Transverse colon (tissue), 4 donors: ENCODE measurements at regions not wholly inside any gene's neighbourhood (a gene's known extent, or its start where the extent isn't known, plus 50 kb on each side); places are given as distances from the start of the nearest gene placed in this dataset.

Experiments
- DNase-seq: peaks from one replicate; pipeline ENCODE4 v3.0.0-alpha.2; 2019
- H3K27ac ChIP-seq, 4 donors: fragments of 200-600 bp; sonication (generic); 2 replicates each; pipeline ENCODE4 v1.5.1; 2016 to 2018; ENCODE audit warnings: inconsistent platforms in 4 of 4
- H3K27me3 ChIP-seq: fragments of 200-600 bp; sonication (generic); 2 replicates; pipeline ENCODE4 v1.5.1; 2017; ENCODE audit warnings: inconsistent platforms
- H3K36me3 ChIP-seq, 4 donors: fragments of 200-600 bp; sonication (generic); 2 replicates each; pipeline ENCODE4 v1.5.1; 2017 to 2019; ENCODE audit warnings: inconsistent platforms in 4 of 4
- H3K4me1 ChIP-seq, 4 donors: fragments of 200-600 bp; sonication (generic); 2 replicates each; pipeline ENCODE4 v1.5.1; 2017 to 2020; ENCODE audit warnings: inconsistent platforms in 4 of 4
- H3K4me3 ChIP-seq, 4 donors: fragments of 200-600 bp; sonication (generic); 1 replicate in 1 of 4; 2 replicates in 3 of 4; pipeline versions ENCODE4 v1.5.1 to v1.6.1; 2017 to 2019; ENCODE audit warnings: inconsistent platforms in 4 of 4
- H3K9me3 ChIP-seq, 2 donors: fragments of 200-600 bp; sonication (generic); 2 replicates each; pipeline ENCODE4 v1.5.1; 2017 to 2019; ENCODE audit warnings: inconsistent platforms in 2 of 2
- EP300 ChIP-seq: sonication (generic); formaldehyde crosslinking; IDR thresholded peaks from one replicate; pipeline ENCODE4 v1.6.1; 2017; ENCODE audit warnings: antibody characterized with exemption, low read depth
- POLR2A ChIP-seq: fragments of 450-650 bp; IDR thresholded peaks from one replicate; pipeline ENCODE4 v1.6.1; 2016; ENCODE audit warnings: antibody characterized with exemption, mild to moderate bottlenecking, moderate library complexity
- POLR2AphosphoS5 ChIP-seq, 3 donors: sonication (generic); formaldehyde crosslinking; IDR thresholded peaks; one replicate each; pipeline ENCODE4 v1.6.1; 2016; ENCODE audit warnings: antibody characterized with exemption in 3 of 3
- WGBS, 2 donors: methylation state at CpG; one replicate each; pipeline ENCODE4 v1.1.5; 2018; ENCODE audit warnings: low coverage in 1 of 2; 5-methylcytosine and 5-hydroxymethylcytosine counted together
- in situ Hi-C, 4 donors: fragments of 200-750 bp; cut with MboI; loops; one replicate each; pipeline versions ENCODE4 v1.15.0 to v1.15.1; 2017; ENCODE audit warnings: low sequenced_read_pairs in 3 of 4, low pct_ligation_motif_present in 1 of 4, low pct_unique_long_range_greater_than_20kb in 1 of 4
- intact Hi-C: fragments of 100-400 bp; cut with DNase I; formaldehyde crosslinking; loops from one replicate; pipeline ENCODE4 v1.15.1; 2023; ENCODE audit warnings: low total_unique reads
- TF ChIP-seq, protein P1 (sequence below), 5 experiments: fragments of 200-600 bp in 3 of 5; fragments of 450-650 bp in 2 of 5; sonication (generic) in 3 of 5; IDR thresholded peaks; 1 replicate in 2 of 5; 2 replicates in 3 of 5; pipeline ENCODE4 v1.5.1; 2016 to 2017; ENCODE audit warnings: antibody characterized with exemption in 5 of 5, inconsistent platforms in 3 of 5, mild to moderate bottlenecking in 2 of 5, moderate library complexity in 1 of 5

DNA sequence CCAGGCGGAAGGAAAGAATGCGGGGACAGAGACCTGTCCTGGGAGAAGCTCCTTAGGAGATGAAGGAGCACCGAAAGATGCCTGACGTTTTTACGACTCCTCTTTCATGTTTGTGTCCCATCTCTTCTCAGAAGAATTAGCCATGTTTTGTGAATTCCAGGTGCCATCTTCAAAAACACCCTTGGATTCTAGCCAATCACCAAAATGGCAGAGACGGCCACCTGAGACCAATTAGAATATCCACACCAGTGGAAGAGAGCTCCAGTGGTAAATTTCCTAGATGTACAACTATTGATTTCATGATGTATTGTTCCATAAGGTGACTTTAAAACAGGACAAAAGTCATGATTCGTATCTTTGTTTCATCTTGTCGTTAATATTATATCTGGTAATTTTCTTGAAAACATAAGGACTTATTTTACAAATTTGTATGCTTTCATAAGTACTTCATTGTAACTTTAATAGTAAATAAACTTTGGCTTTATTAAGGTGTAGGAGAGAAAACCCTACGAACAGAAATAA, 62.3 kb upstream of the NUDT4 start:
- peak overlapping the region in 2 of 4 donors; percentile 22 to 41 for H3K4me3 ChIP-seq

DNA sequence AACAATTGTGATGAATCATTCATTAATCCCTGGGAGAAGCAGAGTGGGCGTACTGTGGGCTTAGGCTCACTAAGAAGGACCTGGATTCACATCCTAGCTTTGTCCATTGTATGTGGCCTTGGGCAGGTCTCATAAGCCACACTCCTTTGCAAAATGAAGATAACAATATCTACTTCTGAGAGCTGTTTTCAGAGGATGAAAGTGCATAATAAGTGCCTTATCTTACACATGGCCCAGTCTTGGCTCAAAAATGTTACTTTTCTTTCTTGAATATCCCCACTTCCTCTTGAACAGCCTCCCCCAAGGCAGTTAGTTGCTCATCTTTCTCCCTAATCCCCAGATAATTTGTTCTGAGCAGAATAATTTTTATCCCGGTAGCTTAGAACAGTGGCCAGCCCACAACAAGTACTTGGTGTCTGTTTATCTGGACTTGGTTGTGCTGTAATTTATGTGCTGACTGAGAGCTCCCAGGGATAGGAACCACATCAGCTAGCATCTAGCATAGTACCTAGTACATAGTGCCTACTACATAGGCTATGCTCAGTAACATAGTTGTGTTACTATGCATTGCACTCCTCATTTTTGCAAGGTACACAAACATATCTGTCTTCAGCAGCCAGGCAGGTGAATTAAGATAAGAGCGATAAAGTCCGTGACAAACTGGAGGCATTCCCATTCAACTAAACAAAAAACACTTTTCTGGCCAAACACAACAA, 61.7 kb upstream of the NUDT4 start:
- Histone ChIP-seq H3K4me3 (peak overlapping the region in 1 of 4 donors; percentile 41), H3K4me1 (peaks cover 0 to 35% (median 9%) of the 10 kb centered on the region in 4 donors), H3K36me3 (no peaks in the 10 kb centered on the region), H3K9me3 (no peaks in the 10 kb centered on the region), H3K27ac (peak overlapping the region; percentile 79 to 86 (median 82)), H3K27me3 (no peaks in the 10 kb centered on the region)
- WGBS, 2 donors: 19 to 38% methylated on average over 3 to 4 of the region's 4 CpGs
- in situ Hi-C loops (no loop called here), intact Hi-C loops (no loop called here)
- no peak for TF ChIP-seq POLR2A
- no peak for TF ChIP-seq EP300
- TF ChIP-seq, protein P1, sequence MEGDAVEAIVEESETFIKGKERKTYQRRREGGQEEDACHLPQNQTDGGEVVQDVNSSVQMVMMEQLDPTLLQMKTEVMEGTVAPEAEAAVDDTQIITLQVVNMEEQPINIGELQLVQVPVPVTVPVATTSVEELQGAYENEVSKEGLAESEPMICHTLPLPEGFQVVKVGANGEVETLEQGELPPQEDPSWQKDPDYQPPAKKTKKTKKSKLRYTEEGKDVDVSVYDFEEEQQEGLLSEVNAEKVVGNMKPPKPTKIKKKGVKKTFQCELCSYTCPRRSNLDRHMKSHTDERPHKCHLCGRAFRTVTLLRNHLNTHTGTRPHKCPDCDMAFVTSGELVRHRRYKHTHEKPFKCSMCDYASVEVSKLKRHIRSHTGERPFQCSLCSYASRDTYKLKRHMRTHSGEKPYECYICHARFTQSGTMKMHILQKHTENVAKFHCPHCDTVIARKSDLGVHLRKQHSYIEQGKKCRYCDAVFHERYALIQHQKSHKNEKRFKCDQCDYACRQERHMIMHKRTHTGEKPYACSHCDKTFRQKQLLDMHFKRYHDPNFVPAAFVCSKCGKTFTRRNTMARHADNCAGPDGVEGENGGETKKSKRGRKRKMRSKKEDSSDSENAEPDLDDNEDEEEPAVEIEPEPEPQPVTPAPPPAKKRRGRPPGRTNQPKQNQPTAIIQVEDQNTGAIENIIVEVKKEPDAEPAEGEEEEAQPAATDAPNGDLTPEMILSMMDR (IDR thresholded peaks at IDR 0.05): no peak
- TF ChIP-seq POLR2AphosphoS5 (IDR thresholded peaks at IDR 0.05): no peak
- no peak for DNase-seq

More for the DNA sequence above, 62.3 kb upstream of the NUDT4 start:
- Histone ChIP-seq H3K9me3 (no peaks in the 10 kb centered on the region), H3K27ac (peak overlapping the region; percentile 79 to 86 (median 82)), H3K27me3 (no peaks in the 10 kb centered on the region), H3K36me3 (no peaks in the 10 kb centered on the region), H3K4me1 (peaks cover 3 to 41% (median 9%) of the 10 kb centered on the region in 4 donors)
- in situ Hi-C loops (no loop called here), intact Hi-C loops (no loop called here)
- 75 to 80% methylated on average over 3 to 9 of the region's 9 CpGs for WGBS, 2 donors
- TF ChIP-seq, protein P1 (IDR thresholded peaks at IDR 0.05): no peak
- no peak for TF ChIP-seq POLR2AphosphoS5 (IDR thresholded peaks at IDR 0.05)
- TF ChIP-seq POLR2A: no peak
- no peak for TF ChIP-seq EP300
- DNase-seq: no peak

DNA sequence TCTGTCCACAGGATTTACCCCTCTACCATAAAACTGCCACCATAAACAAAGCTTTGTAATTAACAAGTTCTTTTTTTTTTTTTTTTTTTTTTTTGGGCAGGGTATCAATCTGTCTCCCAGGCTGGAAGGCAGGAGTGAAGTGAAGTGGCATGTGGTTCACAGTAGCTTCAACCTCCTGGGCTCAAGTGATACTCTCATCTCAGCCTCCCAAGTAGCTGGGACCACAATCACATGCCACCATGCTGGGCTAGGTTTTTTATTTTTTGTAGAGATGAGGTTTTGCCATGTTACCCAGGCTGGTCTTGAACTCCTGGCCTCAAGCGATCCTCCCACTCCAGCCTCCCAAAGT, 61.1 kb upstream of the NUDT4 start:
- in situ Hi-C loops (no loop called here), intact Hi-C loops (no loop called here)
- H3K9me3 ChIP-seq: no peaks in the 10 kb centered on the region
- no peaks in the 10 kb centered on the region for H3K27me3 ChIP-seq
- peak overlapping the region; percentile 56 to 86 (median 81) for H3K27ac ChIP-seq
- H3K36me3 ChIP-seq: no peaks in the 10 kb centered on the region
- peaks cover 0 to 35% (median 9%) of the 10 kb centered on the region in 4 donors for H3K4me1 ChIP-seq
- no peak overlapping the region for H3K4me3 ChIP-seq
- DNase-seq: no peak
- WGBS, 2 donors: 92 to 100% methylated on average over 1 of the region's 1 CpG
- TF ChIP-seq, protein P1 (IDR thresholded peaks at IDR 0.05): no peak
- TF ChIP-seq POLR2AphosphoS5 (IDR thresholded peaks at IDR 0.05) (no peak), POLR2A (no peak), EP300 (no peak)

DNA sequence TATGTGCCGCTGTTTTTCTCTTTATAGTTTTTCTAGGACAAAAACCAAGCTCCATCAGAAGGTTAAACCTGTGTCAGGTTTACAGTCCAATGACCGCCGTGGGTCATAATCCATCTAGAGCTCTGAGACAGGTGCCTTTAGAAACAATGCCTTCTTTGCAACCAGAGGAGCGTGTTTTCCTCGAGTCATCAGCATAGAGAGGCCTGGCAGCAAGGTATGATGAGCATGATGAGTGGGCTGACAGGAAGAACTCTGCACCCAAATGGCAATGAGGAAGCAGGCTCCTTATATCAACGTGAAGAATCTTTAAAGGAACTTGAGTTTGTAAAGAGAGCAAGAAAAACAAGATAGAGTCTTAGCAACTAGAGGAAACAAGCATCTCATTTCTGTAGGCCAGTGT, 60.5 kb upstream of the NUDT4 start:
- H3K4me1 ChIP-seq: peaks cover 0 to 35% (median 9%) of the 10 kb centered on the region in 4 donors
- peak overlapping the region; percentile 56 to 86 (median 81) for H3K27ac ChIP-seq
- no peaks in the 10 kb centered on the region for H3K36me3 ChIP-seq
- in situ Hi-C loops: no loop called here
- TF ChIP-seq POLR2A (peak; percentile 14), POLR2AphosphoS5 (IDR thresholded peaks at IDR 0.05) (peak in 2 of 3 donors; percentile 39 to 59), EP300 (no peak)
- TF ChIP-seq, protein P1 (IDR thresholded peaks at IDR 0.05): no peak
- H3K27me3 ChIP-seq: no peaks in the 10 kb centered on the region
- H3K9me3 ChIP-seq: no peaks in the 10 kb centered on the region
- no peak overlapping the region for H3K4me3 ChIP-seq
- peak; percentile 57 for DNase-seq
- 43 to 47% methylated on average over 6 of the region's 6 CpGs for WGBS, 2 donors
- intact Hi-C loops: no loop called here
